Astrocyte (in vitro differentiated cells and primary cell): ENCODE measurements at regions not wholly inside any gene's neighbourhood (a gene's known extent, or its start where the extent isn't known, plus 50 kb on each side); places are given as distances from the start of the nearest gene placed in this dataset.
"Not testable (repeated sequence)": the region's sequence is repeated elsewhere in the genome, so short reads cannot be mapped to it uniquely, and the experiment has no call there.

Source experiments
- DNase-seq: peaks from one replicate; pipeline ENCODE4 v3.0.0-alpha.2; 2010; ENCODE audit warnings: low read depth
- FAIRE-seq: peaks from 2 replicates; lab custom pipeline; 2011; peaks lifted over from hg19 to GRCh38; lab: Jason Lieb, UNC
- H2AFZ ChIP-seq: 2 replicates; pipeline ENCODE4 v1.6.0; 2012; ENCODE audit warnings: low read depth, low read length, inconsistent platforms
- H3K27ac ChIP-seq: 2 replicates; pipeline ENCODE4 v1.5.1; 2011; ENCODE audit warnings: low read depth, low read length, inconsistent platforms
- H3K27me3 ChIP-seq: 2 replicates; pipeline ENCODE4 v1.6.0; 2011; ENCODE audit warnings: low read length, inconsistent platforms; ENCODE audit not compliant: insufficient read depth
- H3K36me3 ChIP-seq: 2 replicates; pipeline ENCODE4 v1.5.1; 2011; ENCODE audit warnings: low read length, inconsistent platforms; ENCODE audit not compliant: insufficient read depth
- H3K4me1 ChIP-seq: 2 replicates; pipeline ENCODE4 v1.5.1; 2011; ENCODE audit warnings: low read length, inconsistent platforms; ENCODE audit not compliant: insufficient read depth
- H3K4me2 ChIP-seq: 2 replicates; pipeline ENCODE4 v1.6.0; 2012; ENCODE audit warnings: low read length, inconsistent platforms
- H3K4me3 ChIP-seq: 2 replicates; pipeline ENCODE4 v1.5.1; 2011; ENCODE audit warnings: low read depth, mild to moderate bottlenecking, low read length, inconsistent platforms; ENCODE audit not compliant: insufficient read depth
- H3K79me2 ChIP-seq: 2 replicates; pipeline ENCODE4 v1.6.0; 2012; ENCODE audit warnings: mild to moderate bottlenecking, low read length, inconsistent platforms; ENCODE audit not compliant: insufficient read depth
- H3K9ac ChIP-seq: 2 replicates; pipeline ENCODE4 v1.6.0; 2012; ENCODE audit warnings: mild to moderate bottlenecking, low read length, inconsistent platforms
- H3K9me3 ChIP-seq: 2 replicates; pipeline ENCODE4 v1.5.1; 2012; ENCODE audit warnings: low read depth, mild to moderate bottlenecking, low read length, inconsistent platforms; ENCODE audit not compliant: insufficient read depth
- H4K20me1 ChIP-seq: 2 replicates; pipeline ENCODE4 v1.6.0; 2012; ENCODE audit warnings: low read length, inconsistent platforms; ENCODE audit not compliant: insufficient read depth
- H3K27ac Mint-ChIP-seq: one replicate; pipeline ENCODE4 v1.8.0; 2021; ENCODE audit warnings: mild to moderate bottlenecking, mixed read lengths; ENCODE audit not compliant: unreplicated experiment
- H3K27me3 Mint-ChIP-seq: one replicate; pipeline ENCODE4 v1.8.0; 2021; ENCODE audit warnings: low read depth, mixed read lengths; ENCODE audit not compliant: unreplicated experiment
- H3K36me3 Mint-ChIP-seq: one replicate; pipeline ENCODE4 v1.8.0; 2021; ENCODE audit warnings: low read depth, mixed read lengths; ENCODE audit not compliant: unreplicated experiment
- H3K4me1 Mint-ChIP-seq: one replicate; pipeline ENCODE4 v1.8.0; 2021; ENCODE audit warnings: low read depth, mixed read lengths; ENCODE audit not compliant: unreplicated experiment
- H3K4me3 Mint-ChIP-seq: one replicate; pipeline ENCODE4 v1.8.0; 2021; ENCODE audit warnings: mild to moderate bottlenecking, moderate library complexity, mixed read lengths; ENCODE audit not compliant: unreplicated experiment
- H3K9me3 Mint-ChIP-seq: one replicate; pipeline ENCODE4 v1.8.0; 2021; ENCODE audit warnings: mild to moderate bottlenecking, mixed read lengths; ENCODE audit not compliant: unreplicated experiment
- EZH2 ChIP-seq: IDR thresholded peaks from 2 replicates; pipeline ENCODE4 v1.6.1; 2012; ENCODE audit warnings: mild to moderate bottlenecking, low read length, inconsistent platforms; ENCODE audit not compliant: insufficient read depth
- TF ChIP-seq, protein P1 (sequence below): IDR thresholded peaks from 2 replicates; pipeline ENCODE4 v1.5.1; 2011; ENCODE audit warnings: low read depth, mild to moderate bottlenecking, inconsistent platforms, low read length, moderate library complexity; ENCODE audit not compliant: insufficient read depth

GRCh38 chr14:51464411-51464810 lies 187.3 kb upstream of the FRMD6 start:
- no peaks in the 10 kb centered on the region for H3K36me3 ChIP-seq
- H4K20me1 ChIP-seq = no peaks in the 10 kb centered on the region
- no peaks in the 10 kb centered on the region for H3K79me2 ChIP-seq
- H3K27me3 ChIP-seq = no peaks in the 10 kb centered on the region
- H3K27ac ChIP-seq = no peak overlapping the region
- DNase-seq = no peak
- no peak overlapping the region for H3K4me3 ChIP-seq
- Mint-ChIP-seq H3K27me3 (no peaks in the 10 kb centered on the region), H3K36me3 (no peaks in the 10 kb centered on the region), H3K4me1 (peaks cover 13% of the 10 kb centered on the region), H3K4me3 (no peak overlapping the region), H3K9me3 (no peaks in the 10 kb centered on the region), H3K27ac (no peak overlapping the region)
- H2AFZ ChIP-seq = no peak overlapping the region
- H3K4me1 ChIP-seq = no peaks in the 10 kb centered on the region
- TF ChIP-seq, protein P1, sequence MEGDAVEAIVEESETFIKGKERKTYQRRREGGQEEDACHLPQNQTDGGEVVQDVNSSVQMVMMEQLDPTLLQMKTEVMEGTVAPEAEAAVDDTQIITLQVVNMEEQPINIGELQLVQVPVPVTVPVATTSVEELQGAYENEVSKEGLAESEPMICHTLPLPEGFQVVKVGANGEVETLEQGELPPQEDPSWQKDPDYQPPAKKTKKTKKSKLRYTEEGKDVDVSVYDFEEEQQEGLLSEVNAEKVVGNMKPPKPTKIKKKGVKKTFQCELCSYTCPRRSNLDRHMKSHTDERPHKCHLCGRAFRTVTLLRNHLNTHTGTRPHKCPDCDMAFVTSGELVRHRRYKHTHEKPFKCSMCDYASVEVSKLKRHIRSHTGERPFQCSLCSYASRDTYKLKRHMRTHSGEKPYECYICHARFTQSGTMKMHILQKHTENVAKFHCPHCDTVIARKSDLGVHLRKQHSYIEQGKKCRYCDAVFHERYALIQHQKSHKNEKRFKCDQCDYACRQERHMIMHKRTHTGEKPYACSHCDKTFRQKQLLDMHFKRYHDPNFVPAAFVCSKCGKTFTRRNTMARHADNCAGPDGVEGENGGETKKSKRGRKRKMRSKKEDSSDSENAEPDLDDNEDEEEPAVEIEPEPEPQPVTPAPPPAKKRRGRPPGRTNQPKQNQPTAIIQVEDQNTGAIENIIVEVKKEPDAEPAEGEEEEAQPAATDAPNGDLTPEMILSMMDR = no peak
- TF ChIP-seq EZH2 = no peak
- no peaks in the 10 kb centered on the region for H3K9me3 ChIP-seq
- H3K9ac ChIP-seq = no peak overlapping the region
- FAIRE-seq = no peak
- H3K4me2 ChIP-seq = no peak overlapping the region

- H3K4me1 Mint-ChIP-seq = peaks cover 6% of the 10 kb centered on the region
Observed at GRCh38 chr14:51465486-51465885, 186.2 kb upstream of the FRMD6 start.

GRCh38 chr14:51467392-51467791 lies 184.3 kb upstream of the FRMD6 start:
- not testable (repeated sequence) for H3K79me2 ChIP-seq, H3K9me3 Mint-ChIP-seq, H3K27me3 Mint-ChIP-seq, H3K36me3 ChIP-seq, H3K4me1 ChIP-seq, H3K27ac Mint-ChIP-seq, DNase-seq, H3K4me3 ChIP-seq, FAIRE-seq, H3K4me1 Mint-ChIP-seq, H2AFZ ChIP-seq, H3K4me2 ChIP-seq, H3K9me3 ChIP-seq, H3K27me3 ChIP-seq, H3K4me3 Mint-ChIP-seq, H3K36me3 Mint-ChIP-seq, H3K27ac ChIP-seq, H3K9ac ChIP-seq, H4K20me1 ChIP-seq

More at GRCh38 chr14:51465486-51465885, 186.2 kb upstream of the FRMD6 start:
- FAIRE-seq (no peak), DNase-seq (no peak)
- no peaks in the 10 kb centered on the region for H3K79me2 ChIP-seq
- H3K9me3 ChIP-seq = no peaks in the 10 kb centered on the region
- no peaks in the 10 kb centered on the region for H3K27me3 ChIP-seq
- H3K27ac ChIP-seq = no peak overlapping the region
- no peaks in the 10 kb centered on the region for H3K9me3 Mint-ChIP-seq
- no peaks in the 10 kb centered on the region for H4K20me1 ChIP-seq
- H3K9ac ChIP-seq = no peak overlapping the region
- H3K36me3 ChIP-seq = no peaks in the 10 kb centered on the region
- no peaks in the 10 kb centered on the region for H3K4me1 ChIP-seq
- no peaks in the 10 kb centered on the region for H3K27me3 Mint-ChIP-seq
- TF ChIP-seq, protein P1 = no peak
- no peak for TF ChIP-seq EZH2
- H3K27ac Mint-ChIP-seq = no peak overlapping the region
- no peak overlapping the region for H3K4me2 ChIP-seq
- no peak overlapping the region for H3K4me3 ChIP-seq
- no peak overlapping the region for H2AFZ ChIP-seq
- no peaks in the 10 kb centered on the region for H3K36me3 Mint-ChIP-seq
- H3K4me3 Mint-ChIP-seq = no peak overlapping the region
